Colonic mucosa (tissue), 4 donors: ENCODE measurements at regions not wholly inside any gene's neighbourhood (a gene's known extent, or its start where the extent isn't known, plus 50 kb on each side); places are given as distances from the start of the nearest gene placed in this dataset.
"Not testable (repeated sequence)": the region's sequence is repeated elsewhere in the genome, so short reads cannot be mapped to it uniquely, and the experiment has no call there.

Experiments
- DNase-seq: peaks from one replicate; pipeline ENCODE4 v3.0.0-alpha.2; 2020
- H3K27ac ChIP-seq: fragments of 200-600 bp; one replicate; pipeline ENCODE4 v1.8.0; 2021
- H3K27me3 ChIP-seq: fragments of 200-600 bp; one replicate; pipeline ENCODE4 v1.8.0; 2021
- H3K36me3 ChIP-seq: fragments of 200-600 bp; one replicate; pipeline ENCODE4 v1.8.0; 2021
- H3K4me1 ChIP-seq: fragments of 200-600 bp; one replicate; pipeline ENCODE4 v1.8.0; 2021; ENCODE audit warnings: mild to moderate bottlenecking
- H3K4me3 ChIP-seq: fragments of 200-600 bp; one replicate; pipeline ENCODE4 v1.8.0; 2021
- H3K9ac ChIP-seq, 2 donors: one replicate each; pipeline ENCODE4 v1.7.0; 2013; ENCODE audit warnings: control low read depth in 2 of 2, low read depth in 2 of 2, low read length in 2 of 2
- H3K9me3 ChIP-seq: fragments of 200-600 bp; one replicate; pipeline ENCODE4 v1.8.0; 2021
- intact Hi-C: fragments of 100-400 bp; cut with DNase I; formaldehyde crosslinking; loops from one replicate; pipeline ENCODE4 v1.14.1; 2022
- TF ChIP-seq, protein P1 (sequence below): fragments of 200-600 bp; IDR thresholded peaks from one replicate; pipeline ENCODE4 v1.8.0; 2022; ENCODE audit warnings: antibody characterized with exemption, mild to moderate bottlenecking
- donor health status: healthy.
- donor health status: DM: no; HTN: no; CAD: no.
- donor health status: DM: no; HTN: no; CAD: no.

DNA sequence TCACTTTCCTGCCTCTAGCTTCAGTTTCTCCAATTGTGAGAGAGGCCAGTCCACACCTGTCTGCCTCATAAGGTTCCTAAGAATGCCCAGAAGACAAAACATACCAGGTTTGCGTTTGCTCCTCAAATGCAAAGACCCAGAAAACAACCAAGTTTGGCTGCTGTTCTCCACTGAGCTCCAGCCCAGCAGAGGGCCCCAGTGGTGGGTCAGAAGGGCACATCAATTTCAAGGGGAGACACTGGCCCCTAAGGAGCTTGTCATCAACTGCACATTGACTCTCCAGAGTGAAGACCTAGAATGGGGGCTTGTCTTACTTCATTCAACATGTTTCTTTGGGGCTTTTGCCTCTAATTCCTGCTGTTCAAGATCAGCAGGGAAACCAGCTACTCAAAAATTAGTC, 127.9 kb upstream of the SLC6A11 start:
- no peaks in the 10 kb centered on the region for H3K27me3 ChIP-seq

DNA sequence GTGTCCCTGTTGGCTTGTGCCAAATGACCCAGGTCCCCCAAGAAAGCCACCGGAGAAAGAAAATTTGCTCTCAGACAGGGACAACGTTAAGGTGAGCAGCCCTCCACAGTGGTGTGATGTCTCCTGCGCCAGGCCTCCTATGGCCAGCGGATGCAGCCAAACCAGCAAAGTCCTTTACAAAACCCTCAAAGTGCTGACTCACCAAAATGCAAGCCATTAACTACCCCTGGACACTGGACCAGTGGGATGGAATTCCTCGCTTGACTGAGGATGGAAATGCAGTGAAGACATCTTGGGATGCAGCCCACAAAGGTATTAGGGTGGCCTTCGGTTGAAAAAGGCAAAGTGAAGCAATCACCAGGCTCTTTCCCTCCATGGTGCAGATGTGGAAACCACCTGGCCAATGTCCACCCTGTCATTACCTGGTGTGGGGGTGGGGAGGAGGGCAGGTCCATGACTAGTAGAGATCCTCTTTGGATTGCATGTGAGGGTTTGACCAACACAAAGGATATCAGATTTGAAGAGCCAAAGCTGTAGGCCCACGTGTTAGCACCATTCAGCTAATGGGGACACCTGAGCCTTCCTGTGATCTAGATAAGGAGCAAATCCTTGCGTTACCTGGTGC, 127.4 kb upstream of the SLC6A11 start:
- no peaks in the 10 kb centered on the region for H3K4me1 ChIP-seq
- intact Hi-C loops: no loop called here
- no peak overlapping the region for H3K27ac ChIP-seq
- no peaks in the 10 kb centered on the region for H3K27me3 ChIP-seq
- TF ChIP-seq, protein P1, sequence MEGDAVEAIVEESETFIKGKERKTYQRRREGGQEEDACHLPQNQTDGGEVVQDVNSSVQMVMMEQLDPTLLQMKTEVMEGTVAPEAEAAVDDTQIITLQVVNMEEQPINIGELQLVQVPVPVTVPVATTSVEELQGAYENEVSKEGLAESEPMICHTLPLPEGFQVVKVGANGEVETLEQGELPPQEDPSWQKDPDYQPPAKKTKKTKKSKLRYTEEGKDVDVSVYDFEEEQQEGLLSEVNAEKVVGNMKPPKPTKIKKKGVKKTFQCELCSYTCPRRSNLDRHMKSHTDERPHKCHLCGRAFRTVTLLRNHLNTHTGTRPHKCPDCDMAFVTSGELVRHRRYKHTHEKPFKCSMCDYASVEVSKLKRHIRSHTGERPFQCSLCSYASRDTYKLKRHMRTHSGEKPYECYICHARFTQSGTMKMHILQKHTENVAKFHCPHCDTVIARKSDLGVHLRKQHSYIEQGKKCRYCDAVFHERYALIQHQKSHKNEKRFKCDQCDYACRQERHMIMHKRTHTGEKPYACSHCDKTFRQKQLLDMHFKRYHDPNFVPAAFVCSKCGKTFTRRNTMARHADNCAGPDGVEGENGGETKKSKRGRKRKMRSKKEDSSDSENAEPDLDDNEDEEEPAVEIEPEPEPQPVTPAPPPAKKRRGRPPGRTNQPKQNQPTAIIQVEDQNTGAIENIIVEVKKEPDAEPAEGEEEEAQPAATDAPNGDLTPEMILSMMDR: no peak
- no peak overlapping the region for H3K4me3 ChIP-seq
- H3K36me3 ChIP-seq: no peaks in the 10 kb centered on the region
- H3K9ac ChIP-seq: no peak overlapping the region
- DNase-seq: no peak
- H3K9me3 ChIP-seq: no peaks in the 10 kb centered on the region

More for the DNA sequence above, 127.9 kb upstream of the SLC6A11 start:
- Histone ChIP-seq H3K9ac (no peak overlapping the region), H3K9me3 (no peaks in the 10 kb centered on the region), H3K27ac (no peak overlapping the region), H3K4me3 (no peak overlapping the region), H3K36me3 (no peaks in the 10 kb centered on the region), H3K4me1 (no peaks in the 10 kb centered on the region)
- intact Hi-C loops: no loop called here
- DNase-seq: no peak
- TF ChIP-seq, protein P1: no peak

DNA sequence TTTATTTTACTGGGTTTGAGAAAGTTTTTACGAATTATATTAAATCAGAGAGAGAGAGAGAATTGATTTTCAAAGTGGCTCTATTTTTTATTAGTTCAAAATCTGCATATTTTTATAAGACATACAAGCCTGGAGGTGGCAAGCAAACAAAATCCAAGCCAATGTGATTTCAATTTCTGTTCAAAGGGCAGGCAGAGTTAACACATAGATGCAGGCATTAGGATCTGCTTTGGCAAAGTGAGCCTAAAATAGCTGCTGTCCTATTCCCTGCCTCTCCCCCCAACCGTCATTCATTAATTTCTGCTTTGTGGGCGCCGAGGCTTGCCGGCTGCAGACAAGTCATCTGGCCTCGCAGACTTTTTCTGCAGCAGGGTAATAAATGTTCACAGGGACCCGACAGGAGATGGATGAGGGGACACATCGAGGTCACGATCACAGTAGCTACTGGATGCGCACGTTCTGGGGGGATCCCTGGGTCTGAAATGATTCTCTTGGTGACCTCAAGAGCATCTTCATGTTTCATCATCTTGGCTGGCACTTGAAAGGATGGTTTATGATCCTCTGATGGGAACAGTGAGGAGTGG, 123.9 kb upstream of the SLC6A11 start:
- Histone ChIP-seq H3K27ac (no peak overlapping the region), H3K4me3 (no peak overlapping the region), H3K4me1 (no peaks in the 10 kb centered on the region), H3K27me3 (no peaks in the 10 kb centered on the region), H3K36me3 (no peaks in the 10 kb centered on the region), H3K9ac (no peak overlapping the region), H3K9me3 (no peaks in the 10 kb centered on the region)
- intact Hi-C loops: no loop called here
- no peak for DNase-seq
- TF ChIP-seq, protein P1: no peak

DNA sequence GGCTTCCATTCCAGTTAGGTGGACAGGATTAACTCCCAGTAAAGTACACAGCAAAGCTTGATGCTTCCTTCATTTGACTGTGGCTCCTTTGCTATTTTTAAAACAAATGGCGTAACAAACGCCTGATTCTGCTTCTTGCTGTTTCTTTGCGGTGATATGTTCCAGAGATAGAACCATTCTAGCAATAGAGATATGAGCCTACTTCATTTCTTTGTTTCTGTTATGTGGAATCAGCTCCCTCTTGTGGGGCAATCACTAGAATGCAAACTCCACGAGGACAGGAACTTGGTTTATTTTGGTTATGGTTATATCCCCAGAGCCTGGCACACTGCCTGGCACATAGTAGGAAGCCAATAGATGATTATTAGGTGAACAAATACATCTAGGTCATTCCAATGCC, 122.6 kb upstream of the SLC6A11 start:
- no peak overlapping the region for H3K27ac ChIP-seq
- DNase-seq: no peak
- no peaks in the 10 kb centered on the region for H3K27me3 ChIP-seq
- no peak overlapping the region for H3K9ac ChIP-seq
- no peaks in the 10 kb centered on the region for H3K9me3 ChIP-seq
- intact Hi-C loops: no loop called here
- no peak overlapping the region for H3K4me3 ChIP-seq
- H3K4me1 ChIP-seq: no peaks in the 10 kb centered on the region
- H3K36me3 ChIP-seq: no peaks in the 10 kb centered on the region
- TF ChIP-seq, protein P1: no peak

DNA sequence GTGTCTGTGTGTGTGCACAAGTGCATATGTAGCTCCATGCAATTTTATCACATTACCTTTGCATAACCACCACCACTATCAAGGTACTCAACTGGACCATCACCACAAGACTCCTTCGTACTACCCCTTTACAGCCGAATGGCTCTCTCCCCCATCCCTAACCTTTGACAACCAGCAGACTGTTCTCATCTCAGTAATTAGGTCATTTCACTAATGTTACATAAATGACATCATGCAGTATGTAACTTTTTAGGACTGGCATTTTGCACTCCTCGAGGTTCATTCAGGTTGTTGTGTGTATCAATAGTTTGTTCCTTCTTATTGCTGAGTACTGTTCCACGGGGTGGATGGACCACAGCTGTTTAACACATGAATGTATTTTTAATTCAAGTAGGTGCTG, 121.8 kb upstream of the SLC6A11 start:
- TF ChIP-seq, protein P1: no peak
- H3K4me1 ChIP-seq: no peaks in the 10 kb centered on the region
- intact Hi-C loops: no loop called here
- H3K27ac ChIP-seq: no peak overlapping the region
- no peak for DNase-seq
- H3K9ac ChIP-seq: no peak overlapping the region
- no peaks in the 10 kb centered on the region for H3K9me3 ChIP-seq
- no peaks in the 10 kb centered on the region for H3K36me3 ChIP-seq
- no peak overlapping the region for H3K4me3 ChIP-seq
- H3K27me3 ChIP-seq: no peaks in the 10 kb centered on the region

DNA sequence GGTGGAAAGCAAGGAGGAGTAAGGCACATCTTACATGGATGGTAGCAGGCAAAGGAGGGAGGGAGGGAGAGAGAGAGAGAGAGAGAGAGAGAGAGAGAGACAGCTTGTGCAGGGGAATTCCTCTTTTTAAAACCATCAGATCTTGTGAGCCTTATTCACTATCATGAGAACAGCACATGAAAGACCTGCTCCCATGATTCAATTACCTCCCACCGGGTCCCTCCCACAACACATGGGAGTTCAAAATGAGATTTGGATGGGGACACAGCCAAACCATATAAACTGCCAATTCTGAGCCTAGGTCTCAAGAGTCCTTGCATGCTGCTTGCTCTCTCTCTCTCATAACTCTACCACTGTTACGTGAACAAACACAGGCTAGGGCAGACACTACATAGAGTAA, 120.8 kb upstream of the SLC6A11 start:
- H3K27me3 ChIP-seq, intact Hi-C loops, DNase-seq, H3K9me3 ChIP-seq, H3K4me3 ChIP-seq, H3K36me3 ChIP-seq, H3K4me1 ChIP-seq, H3K27ac ChIP-seq, H3K9ac ChIP-seq: not testable (repeated sequence)
